CD4-positive, alpha-beta T cell treated with Interferon gamma for 1 hour (primary cell): ENCODE measurements at regions not wholly inside any gene's neighbourhood (a gene's known extent, or its start where the extent isn't known, plus 50 kb on each side); places are given as distances from the start of the nearest gene placed in this dataset.
"Not testable (repeated sequence)": the region's sequence is repeated elsewhere in the genome, so short reads cannot be mapped to it uniquely, and the experiment has no call there.

Source experiments
- DNase-seq: peaks from one replicate; pipeline ENCODE4 v3.0.0-alpha.2; 2020

- no peak for DNase-seq
These were observed 260.9 kb downstream of the TFAP2C start for GRCh38 chr20:56890011-56890410.

DNA sequence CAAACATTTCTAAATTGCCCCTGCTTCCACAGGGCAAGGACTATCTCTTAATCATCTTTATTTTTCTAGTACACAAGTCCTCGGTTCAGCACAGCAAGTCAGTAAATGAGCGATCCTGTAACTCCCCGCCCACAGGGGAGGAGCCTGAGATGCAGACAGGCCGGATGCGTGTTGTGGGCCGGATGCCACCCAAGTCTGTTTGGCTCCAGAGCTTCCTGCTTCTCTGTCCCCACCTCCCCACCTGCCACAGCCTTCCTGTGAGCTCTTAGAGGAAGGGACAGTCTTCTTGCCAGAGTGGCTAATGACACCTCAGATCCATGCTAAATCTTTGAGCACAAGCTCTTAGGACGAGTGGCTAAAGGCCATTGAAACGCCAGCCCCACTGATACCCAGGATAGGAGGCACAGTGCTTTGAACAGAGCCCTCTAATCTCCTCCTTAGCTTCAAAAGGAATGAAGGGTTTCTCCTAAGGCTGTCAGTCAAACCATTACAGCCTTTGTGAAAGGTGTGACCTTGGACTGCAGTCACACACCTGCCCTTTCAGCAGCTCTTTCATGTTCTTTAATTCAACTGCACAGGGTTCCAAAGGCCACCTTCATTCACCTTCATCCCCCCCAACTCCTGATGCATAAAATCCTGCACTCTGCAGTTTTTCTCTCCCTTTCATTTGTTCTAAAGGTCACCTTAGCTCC lies 264.3 kb downstream of the TFAP2C start:
- no peak for DNase-seq

- DNase-seq, result no peak
These were observed 267.3 kb downstream of the TFAP2C start for GRCh38 chr20:56896447-56896846.

- DNase-seq, result no peak
These were observed 268.3 kb downstream of the TFAP2C start for GRCh38 chr20:56897318-56897957.

DNA sequence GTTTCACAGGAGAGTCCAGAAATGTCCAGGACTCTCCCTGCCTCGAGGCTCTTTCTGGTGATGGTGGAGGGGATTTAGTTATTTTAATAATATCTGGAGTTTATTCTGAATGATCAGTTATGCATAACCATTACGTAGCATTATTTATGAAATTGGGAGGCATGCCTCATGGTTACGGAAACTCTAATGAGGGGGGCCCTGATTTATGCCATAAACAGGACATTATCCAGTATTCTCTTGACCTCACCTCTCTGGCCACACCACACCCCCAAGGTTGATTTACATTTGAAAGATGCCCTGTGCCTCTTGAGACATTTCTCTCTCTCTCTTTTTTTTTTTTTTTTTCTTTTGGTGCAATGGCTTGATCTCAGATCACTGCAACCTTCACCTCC lies 268.8 kb downstream of the TFAP2C start:
- DNase-seq, result no peak

- DNase-seq, result no peak
These were observed 270.4 kb downstream of the TFAP2C start for GRCh38 chr20:56899506-56899905.

DNA sequence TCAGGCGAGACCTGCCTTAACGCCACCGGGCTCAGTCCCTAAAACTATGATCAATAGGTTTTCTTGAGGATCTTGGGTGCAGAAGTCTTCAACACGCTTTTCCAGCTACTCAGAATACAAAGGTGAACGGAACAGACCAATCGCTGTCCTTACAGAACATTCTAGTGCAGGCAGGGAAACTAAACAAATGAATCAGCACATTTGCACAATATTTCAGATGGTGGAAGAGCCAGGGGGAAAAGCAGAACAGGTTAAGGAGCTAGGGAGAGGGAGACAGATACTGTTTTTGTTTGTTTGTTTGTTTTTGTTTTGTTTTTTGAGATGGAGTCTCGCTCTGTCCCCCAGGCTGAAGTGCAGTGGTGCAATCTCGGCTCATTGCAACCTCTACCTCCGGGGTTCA lies 271.1 kb downstream of the TFAP2C start:
- DNase-seq, result no peak

- DNase-seq, result no peak
These were observed 274.3 kb downstream of the TFAP2C start for GRCh38 chr20:56903421-56903820.

DNA sequence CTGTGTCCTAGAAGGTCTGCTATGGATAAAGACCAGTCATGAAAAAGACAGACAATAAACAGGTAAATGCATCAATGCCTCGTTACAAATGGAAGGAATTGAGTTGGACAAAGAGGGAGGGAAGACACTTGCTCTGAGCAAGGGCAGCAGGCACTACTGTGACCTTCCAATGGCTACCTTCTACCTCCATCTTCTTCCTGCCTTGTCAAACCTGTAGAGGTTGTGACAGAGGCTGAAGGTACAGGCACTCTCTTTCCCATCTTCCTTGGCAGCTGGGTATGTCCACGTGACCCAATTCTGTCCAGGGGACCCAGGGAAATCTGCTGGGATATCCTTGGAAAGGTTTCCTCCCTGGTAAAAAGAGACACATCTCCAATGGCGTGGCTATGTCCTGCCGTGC lies 274.8 kb downstream of the TFAP2C start:
- DNase-seq, result no peak

GRCh38 chr20:56909918-56910714 lies 281.0 kb downstream of the TFAP2C start:
- no peak for DNase-seq

DNA sequence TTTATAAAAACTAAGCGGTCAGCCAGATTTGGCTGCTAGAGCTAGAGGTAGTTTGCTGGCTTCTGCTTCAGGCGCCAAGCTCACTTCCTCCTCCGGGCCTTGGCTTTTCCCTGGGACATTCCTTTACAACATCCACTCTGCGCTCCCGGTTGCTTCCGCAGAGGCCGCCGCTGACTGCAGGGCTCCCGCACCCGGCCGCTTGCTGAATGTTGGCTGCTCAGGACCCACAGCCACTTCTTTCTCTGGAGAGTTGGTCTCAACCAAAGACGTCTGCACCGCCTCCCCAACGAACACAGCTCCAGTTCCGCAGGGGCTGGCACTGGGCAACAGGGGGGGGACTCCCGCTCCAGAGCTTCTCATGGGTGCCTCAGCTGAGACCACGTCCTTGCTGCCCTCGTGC lies 282.8 kb downstream of the TFAP2C start:
- no peak for DNase-seq

DNA sequence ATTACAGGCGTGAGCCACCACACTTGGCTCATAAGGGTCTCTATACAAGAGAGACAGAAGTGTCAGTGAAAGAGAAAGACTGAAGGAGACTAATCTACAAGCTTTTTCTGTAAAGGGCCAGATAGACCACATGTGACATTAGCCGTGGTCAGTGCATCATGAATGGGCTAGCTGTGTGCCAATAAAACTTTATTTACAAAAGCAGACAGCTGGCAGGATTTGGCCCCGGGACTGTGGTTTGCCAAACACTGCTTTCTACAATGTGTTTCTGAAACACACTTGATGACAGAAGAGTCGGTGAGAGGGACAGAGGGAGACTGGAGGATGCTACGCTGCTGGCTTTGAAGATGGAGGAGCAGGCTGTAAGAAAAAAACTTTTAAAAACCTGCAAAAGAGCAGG lies 285.4 kb downstream of the TFAP2C start:
- DNase-seq, result no peak

GRCh38 chr20:56916345-56916622 lies 287.2 kb downstream of the TFAP2C start:
- no peak for DNase-seq

GRCh38 chr20:56920041-56920440 lies 290.9 kb downstream of the TFAP2C start:
- not testable (repeated sequence) for DNase-seq

DNA sequence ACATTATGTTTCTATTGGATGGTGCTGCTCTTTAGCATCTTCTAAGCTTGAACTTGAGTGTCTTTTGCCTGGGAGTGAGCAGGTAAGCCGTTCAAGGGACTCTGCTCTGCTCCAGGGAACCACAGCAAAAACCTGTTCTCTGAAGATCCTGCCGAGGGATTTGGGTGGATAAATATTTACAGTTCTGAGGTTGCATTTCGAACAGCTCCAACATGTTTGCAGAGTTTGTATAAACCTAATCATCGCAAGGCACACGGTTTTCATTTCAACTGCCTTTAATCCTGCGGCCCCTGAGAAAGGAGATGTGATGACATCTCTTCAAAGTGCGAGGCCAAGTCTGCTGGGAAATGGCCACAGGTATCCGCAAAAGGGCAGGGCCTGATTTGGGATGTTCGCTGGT lies 293.4 kb downstream of the TFAP2C start:
- no peak for DNase-seq

DNA sequence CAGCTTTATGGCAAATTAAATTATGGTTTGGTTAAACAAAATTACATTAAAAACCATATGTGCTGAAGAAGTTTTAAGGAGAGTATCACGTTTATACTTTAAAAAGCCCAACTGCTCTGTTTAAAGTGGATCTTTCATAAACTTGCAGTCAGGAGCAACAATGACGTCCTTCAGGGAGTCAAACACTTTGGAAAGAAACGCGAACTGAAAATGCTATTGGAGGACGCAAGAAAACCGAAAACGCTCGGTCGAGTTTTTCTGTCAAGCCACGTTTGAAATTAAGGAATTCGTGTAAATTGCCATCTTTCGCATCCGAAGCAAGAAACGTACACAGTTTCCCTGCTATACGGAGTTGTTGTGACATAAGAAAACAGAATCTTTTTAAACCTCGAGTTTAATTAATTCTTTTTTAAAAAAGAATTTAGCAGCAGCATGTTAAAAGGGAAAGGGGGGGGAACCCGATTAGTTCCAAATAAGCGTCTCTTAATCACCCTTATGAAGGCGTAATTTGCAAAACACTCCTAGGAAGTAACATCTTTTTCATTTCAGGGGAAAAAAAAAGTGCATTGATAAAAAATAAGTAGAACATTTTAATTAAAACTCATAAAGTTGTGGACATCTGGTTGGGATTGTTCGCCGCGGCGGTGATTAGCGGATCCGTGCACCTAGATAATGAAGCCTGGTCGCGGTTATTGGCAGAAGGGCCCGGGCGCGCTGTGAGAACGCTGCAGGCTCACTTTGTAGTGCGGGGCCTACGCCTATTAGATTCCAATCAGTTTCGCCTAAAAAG lies 295.4 kb downstream of the TFAP2C start:
- DNase-seq, result no peak

GRCh38 chr20:56925082-56925830 lies 296.1 kb downstream of the TFAP2C start:
- no peak for DNase-seq

- DNase-seq, result no peak
These were observed 296.7 kb downstream of the TFAP2C start for GRCh38 chr20:56925831-56926170.

GRCh38 chr20:56926501-56926900 lies 297.4 kb downstream of the TFAP2C start:
- DNase-seq, result no peak

GRCh38 chr20:56927127-56927526 lies 298.0 kb downstream of the TFAP2C start:
- DNase-seq, result no peak

DNA sequence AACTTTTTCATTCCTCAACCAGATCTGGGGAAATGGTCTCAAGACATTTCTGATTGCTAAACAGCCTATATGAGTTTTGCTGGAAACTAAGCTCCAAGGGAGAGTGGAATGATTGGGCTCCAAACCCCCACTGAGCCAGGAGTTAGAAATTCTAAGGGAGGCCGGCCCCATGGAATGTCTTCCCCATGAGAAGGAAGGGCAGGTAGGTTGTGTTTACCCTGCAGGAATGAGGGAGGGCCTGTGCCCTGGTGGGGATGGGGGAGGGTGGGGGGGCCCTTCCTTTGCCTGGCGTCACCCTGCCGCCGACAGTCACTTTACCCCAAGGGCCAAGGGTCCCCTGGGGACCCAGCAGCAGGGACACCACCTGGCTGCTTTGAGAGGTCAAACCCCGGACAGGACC lies 298.9 kb downstream of the TFAP2C start:
- DNase-seq, result no peak

DNA sequence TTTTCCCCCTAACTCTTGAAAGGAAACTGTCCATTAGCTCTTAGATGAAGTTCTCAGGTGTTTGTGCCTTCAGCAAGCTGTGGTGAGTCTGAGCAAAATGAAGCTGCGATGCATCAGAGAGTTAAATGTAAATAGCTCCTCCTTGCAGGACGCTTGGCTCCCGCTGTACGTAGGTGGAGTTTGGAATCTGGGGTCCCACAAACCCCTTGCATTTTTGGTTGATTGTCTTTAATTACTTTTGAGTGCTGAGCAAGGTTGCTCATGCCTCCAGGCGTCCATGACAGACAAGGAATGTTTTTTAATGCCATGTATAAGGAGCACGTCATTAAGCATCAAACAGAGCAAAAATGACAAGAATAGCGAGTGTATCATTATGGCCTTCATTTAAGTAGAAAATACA lies 300.5 kb downstream of the TFAP2C start:
- no peak for DNase-seq

- DNase-seq, result no peak
These were observed 301.8 kb downstream of the TFAP2C start for GRCh38 chr20:56930876-56931275.
